ENCODE measurements at regions not wholly inside any gene's neighbourhood (a gene's known extent, or its start where the extent isn't known, plus 50 kb on each side); places are given as distances from the start of the nearest gene placed in this dataset.

DNA sequence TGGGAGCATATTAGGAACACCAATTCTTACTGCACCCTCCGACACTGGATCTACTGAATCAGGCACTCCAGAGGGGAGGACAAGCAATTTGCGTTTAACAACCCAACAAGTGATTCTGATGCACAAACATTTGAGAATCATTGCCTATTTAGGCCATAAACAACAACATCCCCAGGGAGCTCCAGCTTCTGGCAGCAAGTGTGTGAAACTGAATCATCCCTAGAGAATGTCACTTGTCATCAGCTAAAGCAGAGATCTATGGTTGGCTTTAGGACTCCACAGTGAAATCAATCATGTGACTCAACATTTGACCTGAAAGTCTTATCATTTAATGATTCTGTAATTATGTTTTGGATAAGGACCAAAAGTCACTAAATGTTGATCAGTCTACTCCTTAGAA is 505.0 kb upstream of the FLRT2 start:
- H3K36me3 ChIP-seq: no peaks in the 10 kb centered on the region

GRCh38 chr14:85027681-85028370 is 502.1 kb upstream of the FLRT2 start:
- H3K4me1 ChIP-seq: no peaks in the 10 kb centered on the region
- no peak for TF ChIP-seq CTCF (IDR thresholded peaks at IDR 0.05)
- no peak for DNase-seq
- H3K36me3 ChIP-seq: no peaks in the 10 kb centered on the region
- no peaks in the 10 kb centered on the region for H3K9me3 ChIP-seq
- H3K9ac ChIP-seq (ENCODE audit: low read depth in 2 of 2, low read length in 2 of 2): no peak overlapping the region
- H3K4me3 ChIP-seq: no peak overlapping the region
- H3K27ac ChIP-seq: no peak overlapping the region
- no peaks in the 10 kb centered on the region for H3K27me3 ChIP-seq
- intact Hi-C loops (cut with DNase I): no loop called here

More for the DNA sequence above, 505.0 kb upstream of the FLRT2 start:
- Histone ChIP-seq H3K4me1 (no peaks in the 10 kb centered on the region), H3K9me3 (no peaks in the 10 kb centered on the region), H3K4me3 (no peak overlapping the region), H3K27me3 (no peaks in the 10 kb centered on the region), H3K9ac (ENCODE audit: low read depth in 2 of 2, low read length in 2 of 2) (no peak overlapping the region), H3K27ac (no peak overlapping the region)
- DNase-seq: no peak
- TF ChIP-seq CTCF (IDR thresholded peaks at IDR 0.05): no peak
- intact Hi-C loops (cut with DNase I): no loop called here

DNA sequence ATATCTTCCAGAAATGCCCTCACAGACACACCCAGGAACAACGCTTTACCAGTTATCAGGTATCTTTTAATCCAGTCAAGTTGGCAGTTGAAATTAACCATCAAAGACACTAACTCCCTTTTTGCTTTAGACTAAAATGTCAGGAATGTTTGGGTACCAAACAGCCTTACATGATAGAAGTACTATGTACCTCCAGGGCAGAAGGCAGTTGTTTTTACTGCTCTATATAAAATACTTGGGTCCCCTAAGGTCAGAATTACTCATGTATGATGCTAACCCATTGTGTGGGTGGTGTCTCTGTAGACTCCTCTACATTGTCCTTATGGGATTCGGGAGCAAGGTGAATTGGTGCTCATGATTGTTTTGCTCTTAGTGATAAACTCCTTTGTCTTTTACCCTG is 492.5 kb upstream of the FLRT2 start:
- no peak overlapping the region for H3K9ac ChIP-seq (ENCODE audit: low read depth in 2 of 2, low read length in 2 of 2)
- intact Hi-C loops (cut with DNase I): no loop called here
- no peaks in the 10 kb centered on the region for H3K4me1 ChIP-seq
- TF ChIP-seq CTCF (IDR thresholded peaks at IDR 0.05): no peak
- no peaks in the 10 kb centered on the region for H3K36me3 ChIP-seq
- H3K27me3 ChIP-seq: no peaks in the 10 kb centered on the region
- H3K27ac ChIP-seq: no peak overlapping the region
- no peak overlapping the region for H3K4me3 ChIP-seq
- H3K9me3 ChIP-seq: no peaks in the 10 kb centered on the region
- no peak for DNase-seq

DNA sequence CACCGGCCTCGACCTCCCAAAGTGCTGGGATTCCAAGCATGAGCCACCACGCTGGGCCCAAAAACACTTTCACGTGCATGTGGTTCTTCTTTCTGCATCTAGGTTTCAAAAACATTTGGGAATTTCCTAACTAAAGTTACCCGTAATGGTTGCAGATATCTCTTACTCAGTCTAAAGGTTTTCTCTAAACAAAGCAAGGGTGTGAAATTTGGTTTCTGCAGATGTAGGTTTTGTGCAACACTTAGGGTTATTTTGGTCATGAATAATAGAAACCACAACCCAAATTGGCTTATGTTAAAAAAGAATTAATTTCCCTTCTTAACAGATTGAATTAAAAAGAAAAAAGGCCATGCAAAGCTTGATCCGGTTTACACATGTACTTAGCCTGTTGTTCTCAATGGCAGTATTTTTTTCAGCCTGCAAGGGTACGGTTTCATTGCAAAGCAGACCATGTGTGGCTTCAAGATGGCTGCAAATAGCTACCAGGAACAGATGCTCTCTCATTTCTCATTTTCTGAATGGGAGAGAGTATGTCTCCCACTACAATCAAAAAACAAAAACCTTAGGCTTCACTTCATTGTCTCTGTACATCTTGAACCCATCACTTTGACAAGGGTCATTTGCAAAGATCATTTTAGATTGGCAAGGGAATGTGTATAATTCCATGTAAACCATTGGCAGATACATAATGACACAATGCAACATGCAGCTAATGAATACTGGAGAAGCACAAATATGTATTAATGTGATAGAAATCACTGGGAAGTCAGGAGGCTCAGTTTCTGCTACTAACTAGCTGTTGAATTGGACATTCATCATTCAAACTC is 491.2 kb upstream of the FLRT2 start:
- Histone ChIP-seq H3K4me1 (no peaks in the 10 kb centered on the region), H3K9me3 (no peaks in the 10 kb centered on the region), H3K4me3 (no peak overlapping the region), H3K27me3 (no peaks in the 10 kb centered on the region), H3K36me3 (no peaks in the 10 kb centered on the region), H3K9ac (ENCODE audit: low read depth in 2 of 2, low read length in 2 of 2) (no peak overlapping the region), H3K27ac (no peak overlapping the region)
- DNase-seq: no peak
- TF ChIP-seq CTCF (IDR thresholded peaks at IDR 0.05): no peak
- intact Hi-C loops (cut with DNase I): no loop called here

DNA sequence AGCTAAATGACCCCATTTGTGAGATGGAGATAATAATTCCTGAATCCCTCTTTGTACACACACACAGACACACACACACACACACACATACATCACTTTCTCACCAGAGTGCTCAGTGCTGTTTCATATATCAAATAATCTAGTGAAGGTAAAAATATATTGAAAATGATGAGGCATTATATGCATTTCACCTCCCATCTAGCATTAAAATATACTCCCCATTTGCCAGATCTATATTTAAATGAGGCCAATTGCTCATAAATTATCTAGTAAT is 490.7 kb upstream of the FLRT2 start:
- H3K27me3 ChIP-seq: no peaks in the 10 kb centered on the region
- intact Hi-C loops (cut with DNase I): no loop called here
- DNase-seq: no peak

More for the DNA sequence above, 490.7 kb upstream of the FLRT2 start:
- Histone ChIP-seq H3K9me3 (no peaks in the 10 kb centered on the region), H3K36me3 (no peaks in the 10 kb centered on the region), H3K27ac (no peak overlapping the region), H3K9ac (ENCODE audit: low read depth in 2 of 2, low read length in 2 of 2) (no peak overlapping the region), H3K4me1 (no peaks in the 10 kb centered on the region), H3K4me3 (no peak overlapping the region)
- no peak for TF ChIP-seq CTCF (IDR thresholded peaks at IDR 0.05)
